DOHH2 (cell line): ENCODE measurements at regions not wholly inside any gene's neighbourhood (a gene's known extent, or its start where the extent isn't known, plus 50 kb on each side); places are given as distances from the start of the nearest gene placed in this dataset.

Source experiments
- CTCF ChIP-seq: fragments of 200-600 bp; sonication (generic); IDR thresholded peaks from one replicate; pipeline ENCODE4 v1.5.1; 2014; ENCODE audit warnings: antibody characterized with exemption, mild to moderate bottlenecking, low read depth, low read length; ENCODE audit not compliant: poor library complexity, severe bottlenecking
- EZH2phosphoT487 ChIP-seq: fragments of 200-600 bp; sonication (generic); IDR thresholded peaks from 2 replicates; pipeline ENCODE4 v1.6.1; 2017; ENCODE audit warnings: borderline replicate concordance, mild to moderate bottlenecking, antibody characterized with exemption, low read length, moderate library complexity, mixed read lengths

DNA sequence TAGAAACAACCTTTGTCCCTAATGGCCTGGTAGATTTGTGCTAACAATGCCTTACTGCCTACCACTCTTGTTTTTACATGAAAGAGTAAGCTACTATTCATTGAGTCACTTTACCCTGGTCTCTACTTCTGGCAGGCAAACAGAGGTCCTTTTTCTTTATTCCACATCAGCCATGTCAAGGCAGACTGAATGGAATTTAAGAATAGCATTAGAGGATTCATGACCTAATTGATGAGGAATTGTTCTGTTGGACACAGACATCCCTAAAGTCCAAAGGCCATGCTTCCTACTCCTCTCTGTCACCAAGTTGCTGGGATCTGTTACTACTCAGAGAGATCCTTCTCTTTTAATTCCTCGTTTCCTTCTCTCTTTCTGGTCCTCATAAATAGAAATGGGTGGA lies 229.1 kb upstream of the ZP4 start:
- no peak for TF ChIP-seq CTCF
- TF ChIP-seq EZH2phosphoT487 = no peak
